ENCODE measurements at regions not wholly inside any gene's neighbourhood (a gene's known extent, or its start where the extent isn't known, plus 50 kb on each side); places are given as distances from the start of the nearest gene placed in this dataset.

- no peak for TF ChIP-seq ZSCAN21 (CRISPR knock-in tag; IDR thresholded peaks at IDR 0.05; ENCODE audit: borderline replicate concordance)
Measured at GRCh38 chr15:91632176-91632575, 221.3 kb upstream of the SLCO3A1 start (continued).

DNA sequence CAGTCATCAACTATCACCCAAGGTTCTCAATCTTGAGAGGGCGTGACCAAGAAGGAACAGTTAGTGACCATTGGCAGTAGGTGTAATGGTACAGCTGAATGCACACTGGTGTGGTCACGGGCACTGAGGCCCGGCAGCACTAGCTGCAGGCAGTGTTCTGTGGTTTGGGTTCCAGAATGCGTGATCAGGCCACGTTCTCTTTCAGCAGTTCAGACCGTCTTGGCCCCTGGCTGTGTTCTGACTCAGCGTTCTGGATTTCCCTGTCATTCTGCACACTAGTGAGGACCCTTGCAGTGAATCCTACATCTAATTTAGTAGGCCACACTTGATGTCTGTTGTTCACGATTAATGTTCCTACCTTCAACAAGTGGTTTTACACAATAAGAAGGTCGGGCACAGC lies 220.5 kb upstream of the SLCO3A1 start:
- intact Hi-C loops (cut with micrococcal nuclease; ENCODE audit: unreplicated experiment) (no loop called here), in situ Hi-C loops (cut with HindIII; ENCODE audit: extremely low pct_ligation_motif_present, low pct_unique_long_range_greater_than_20kb) (no loop called here)
- no TSS peak for BruUV-seq (replicated peaks)
- Histone ChIP-seq H3K27me3 (ENCODE audit: control insufficient read depth in 1 of 2, insufficient read depth in 2 of 2, low read length in 2 of 2) (no peaks in the 10 kb centered on the region), H3K79me2 (ENCODE audit: insufficient read depth, low read length) (no peaks in the 10 kb centered on the region), H3K27ac (ENCODE audit: extremely low read length, insufficient read depth, low read length) (no peak overlapping the region), H3K9ac (ENCODE audit: insufficient read depth, low read depth, low read length) (no peak overlapping the region), H3K4me3 (replicated peaks in 1 of 3; ENCODE audit: insufficient read depth in 1 of 3, low read depth in 2 of 3, low read length in 3 of 3) (no peak overlapping the region), H3K9me3 (ENCODE audit: low read length) (no peaks in the 10 kb centered on the region), H3K4me2 (ENCODE audit: low read depth, low read length) (no peak overlapping the region), H3K36me3 (replicated peaks in 1 of 2; ENCODE audit: control insufficient read depth in 1 of 2, insufficient read depth in 2 of 2, low read length in 2 of 2) (no peaks in the 10 kb centered on the region), H3K4me1 (ENCODE audit: insufficient read depth, low read length) (peaks cover 6% of the 10 kb centered on the region; the same call in 1 of the 2 replicates), H2AFZ (ENCODE audit: low read length) (no peak overlapping the region), H4K20me1 (ENCODE audit: insufficient read depth, low read length) (no peaks in the 10 kb centered on the region)
- no peak for DNase-seq (ENCODE audit: low spot score)
- no peak for TF ChIP-seq REL (CRISPR knock-in tag; conservative IDR thresholded peaks at IDR 0.05)
- no peak for TF ChIP-seq EZH2 (conservative IDR thresholded peaks at IDR 0.05; ENCODE audit: low read depth, low read length)
- TF ChIP-seq JUND (CRISPR knock-in tag; IDR thresholded peaks at IDR 0.05), result no peak
- TF ChIP-seq SRSF1 (optimal IDR thresholded peaks at IDR 0.05; ENCODE audit: low read depth, low read length), result no peak
- TF ChIP-seq, protein P1, sequence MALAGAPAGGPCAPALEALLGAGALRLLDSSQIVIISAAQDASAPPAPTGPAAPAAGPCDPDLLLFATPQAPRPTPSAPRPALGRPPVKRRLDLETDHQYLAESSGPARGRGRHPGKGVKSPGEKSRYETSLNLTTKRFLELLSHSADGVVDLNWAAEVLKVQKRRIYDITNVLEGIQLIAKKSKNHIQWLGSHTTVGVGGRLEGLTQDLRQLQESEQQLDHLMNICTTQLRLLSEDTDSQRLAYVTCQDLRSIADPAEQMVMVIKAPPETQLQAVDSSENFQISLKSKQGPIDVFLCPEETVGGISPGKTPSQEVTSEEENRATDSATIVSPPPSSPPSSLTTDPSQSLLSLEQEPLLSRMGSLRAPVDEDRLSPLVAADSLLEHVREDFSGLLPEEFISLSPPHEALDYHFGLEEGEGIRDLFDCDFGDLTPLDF (CRISPR knock-in tag; IDR thresholded peaks at IDR 0.05), result no peak
- no peak for TF ChIP-seq RBM39 (IDR thresholded peaks at IDR 0.05; ENCODE audit: low read depth, low read length, poor library complexity, severe bottlenecking)
- TF ChIP-seq MTA3 (CRISPR knock-in tag; IDR thresholded peaks at IDR 0.05), result no peak
- TF ChIP-seq MZF1 (CRISPR knock-in tag; IDR thresholded peaks at IDR 0.05; ENCODE audit: borderline replicate concordance), result no peak
- no peak for TF ChIP-seq CSRNP2 (CRISPR knock-in tag; conservative IDR thresholded peaks at IDR 0.05; ENCODE audit: low read depth)
- TF ChIP-seq ZNF550 (CRISPR knock-in tag; IDR thresholded peaks at IDR 0.05; ENCODE audit: borderline replicate concordance), result no peak
- TF ChIP-seq ZSCAN25 (CRISPR knock-in tag; IDR thresholded peaks at IDR 0.05), result no peak
- TF ChIP-seq KAT2B (IDR thresholded peaks at IDR 0.05; ENCODE audit: borderline replicate concordance, low read depth, low read length), result no peak
- ATAC-seq, result no peak
- no peak for FAIRE-seq
- ChIA-PET POLR2A (no interaction called here), CTCF (ENCODE audit: low intra/inter-chr PET ratio, low total read pairs) (no interaction called here)
- 44% methylated on average over 9 of the region's 9 CpGs for WGBS (ENCODE audit: low lambda C conversion rate)

All from HepG2 (cell line).